Calu3 (cell line): ENCODE measurements at regions not wholly inside any gene's neighbourhood (a gene's known extent, or its start where the extent isn't known, plus 50 kb on each side); places are given as distances from the start of the nearest gene placed in this dataset.

Experiments used
- BruUV-seq: library from RNA; stranded (reverse); fragments of 400-500 nt; replicated peaks from 2 replicates; lab custom pipeline; 2021; lab: Mats Ljungman, UMichigan
- CTCF ChIA-PET: fragments of 300-600 bp; sonication (Branson Sonifier 250); formaldehyde crosslinking; loops from one replicate; lab custom pipeline; 2022; ENCODE audit warnings: antibody characterized with exemption; lab: Charles Lee
- DNase-seq: peaks from one replicate; pipeline ENCODE4 v3.0.0; 2022
- H3K27ac Mint-ChIP-seq: one replicate; pipeline ENCODE4 v1.8.0; 2022; ENCODE audit warnings: mixed read lengths; ENCODE audit not compliant: unreplicated experiment
- H3K27me3 Mint-ChIP-seq: one replicate; pipeline ENCODE4 v1.8.0; 2022; ENCODE audit warnings: mixed read lengths; ENCODE audit not compliant: unreplicated experiment
- H3K36me3 Mint-ChIP-seq: one replicate; pipeline ENCODE4 v1.8.0; 2022; ENCODE audit warnings: mild to moderate bottlenecking, moderate library complexity, mixed read lengths; ENCODE audit not compliant: insufficient read depth, unreplicated experiment
- H3K4me1 Mint-ChIP-seq: one replicate; pipeline ENCODE4 v1.8.0; 2022; ENCODE audit warnings: mild to moderate bottlenecking, low read depth, mixed read lengths; ENCODE audit not compliant: unreplicated experiment
- H3K4me3 Mint-ChIP-seq: one replicate; pipeline ENCODE4 v1.8.0; 2022; ENCODE audit warnings: mild to moderate bottlenecking, low read depth, moderate library complexity, mixed read lengths; ENCODE audit not compliant: unreplicated experiment
- H3K9me3 Mint-ChIP-seq: one replicate; pipeline ENCODE4 v1.8.0; 2022; ENCODE audit warnings: low read depth, mixed read lengths; ENCODE audit not compliant: unreplicated experiment
- CTCF ChIP-seq: fragments of 200-600 bp; IDR thresholded peaks from one replicate; pipeline ENCODE4 v1.8.0; 2022; ENCODE audit warnings: antibody characterized with exemption; ENCODE audit not compliant: unreplicated experiment
- intact Hi-C: fragments of 100-400 bp; cut with micrococcal nuclease; formaldehyde crosslinking; loops from one replicate; pipeline ENCODE4 v1.10.0; 2022; ENCODE audit not compliant: unreplicated experiment

- no peak for DNase-seq
- Mint-ChIP-seq H3K27me3 (no peaks in the 10 kb centered on the region), H3K9me3 (peaks cover 12% of the 10 kb centered on the region), H3K4me1 (no peaks in the 10 kb centered on the region), H3K36me3 (no peaks in the 10 kb centered on the region), H3K27ac (no peak overlapping the region), H3K4me3 (no peak overlapping the region)
- TF ChIP-seq CTCF, result no peak
- CTCF ChIA-PET, result no interaction called here
- intact Hi-C loops, result no loop called here
- BruUV-seq, result no TSS peak
These were observed 182.5 kb upstream of the CDH12 start for GRCh38 chr5:23035555-23036090.

GRCh38 chr5:23033864-23034263, 180.7 kb upstream of the CDH12 start:
- CTCF ChIA-PET, result no interaction called here
- no peak for DNase-seq
- peaks cover 9% of the 10 kb centered on the region for H3K9me3 Mint-ChIP-seq
- no peaks in the 10 kb centered on the region for H3K36me3 Mint-ChIP-seq
- no peaks in the 10 kb centered on the region for H3K27me3 Mint-ChIP-seq
- H3K4me1 Mint-ChIP-seq, result no peaks in the 10 kb centered on the region
- BruUV-seq, result no TSS peak
- H3K27ac Mint-ChIP-seq, result no peak overlapping the region
- no peak for TF ChIP-seq CTCF
- H3K4me3 Mint-ChIP-seq, result no peak overlapping the region
- intact Hi-C loops, result no loop called here

- TF ChIP-seq CTCF, result no peak
- DNase-seq, result no peak
- CTCF ChIA-PET, result no interaction called here
- H3K4me3 Mint-ChIP-seq, result no peak overlapping the region
- no peaks in the 10 kb centered on the region for H3K4me1 Mint-ChIP-seq
- no TSS peak for BruUV-seq
- intact Hi-C loops, result no loop called here
- H3K27me3 Mint-ChIP-seq, result no peaks in the 10 kb centered on the region
- H3K36me3 Mint-ChIP-seq, result no peaks in the 10 kb centered on the region
- H3K27ac Mint-ChIP-seq, result no peak overlapping the region
- H3K9me3 Mint-ChIP-seq, result peaks cover 3% of the 10 kb centered on the region
These were observed 176.1 kb upstream of the CDH12 start for GRCh38 chr5:23029290-23029689.

GRCh38 chr5:23028445-23029021, 175.4 kb upstream of the CDH12 start:
- intact Hi-C loops, result no loop called here
- BruUV-seq, result no TSS peak
- no peak for DNase-seq
- Mint-ChIP-seq H3K36me3 (no peaks in the 10 kb centered on the region), H3K9me3 (peaks cover 2% of the 10 kb centered on the region), H3K27ac (no peak overlapping the region), H3K27me3 (no peaks in the 10 kb centered on the region), H3K4me3 (no peak overlapping the region), H3K4me1 (no peaks in the 10 kb centered on the region)
- CTCF ChIA-PET, result interaction anchor here (0.6 kb wide), 1 partner anchor 54 kb away, joined by 4 read pairs; no protein-coding TSS in a partner anchor
- TF ChIP-seq CTCF, result no peak
